HCT116 (cell line): ENCODE measurements at regions not wholly inside any gene's neighbourhood (a gene's known extent, or its start where the extent isn't known, plus 50 kb on each side); places are given as distances from the start of the nearest gene placed in this dataset.

Experiments
- ATAC-seq: fragments of 200-7000 bp; cut with Tn5 transposase; 2 replicates; pipeline ENCODE4 v1.9.1; 2020; ENCODE audit warnings: mild to moderate bottlenecking, moderate library complexity
- BruUV-seq: library from RNA; stranded (reverse); fragments of 400-500 nt; replicated peaks from 2 replicates; lab custom pipeline; 2021; lab: Mats Ljungman, UMichigan
- CTCF ChIA-PET: fragments of 300-600 bp; sonication (Branson Sonifier 250); formaldehyde crosslinking; loops from one replicate; lab custom pipeline; 2021; ENCODE audit warnings: antibody characterized with exemption; lab: Charles Lee
- POLR2A ChIA-PET: fragments of 300-600, 350-600 bp; sonication (Branson Sonifier 250); formaldehyde crosslinking; loops from one replicate; lab custom pipeline; 2021; ENCODE audit warnings: antibody characterized with exemption; lab: Charles Lee
- RAD21 ChIA-PET, 2 experiments: fragments of 300-600 bp; sonication (Branson Sonifier 250); formaldehyde crosslinking; loops; one replicate each; lab custom pipeline; 2023; ENCODE audit warnings: low total read pairs in 2 of 2; ENCODE audit not compliant: uncharacterized antibody in 2 of 2, unreplicated experiment in 2 of 2, low non-redundant PET in 1 of 2; lab: Charles Lee
- DNase-seq: peaks from one replicate; pipeline ENCODE4 v3.0.0-alpha.2; 2010; ENCODE audit warnings: low read depth, low spot score
- H2AFZ ChIP-seq: fragments of 200-600 bp; shearing (Covaris generic), sonication (generic); 2 replicates; pipeline ENCODE4 v1.6.1; 2017; ENCODE audit warnings: low read depth, mixed run types, mixed read lengths, antibody characterized with exemption, low read length; ENCODE audit not compliant: poor library complexity, severe bottlenecking
- H3K27ac ChIP-seq: 2 replicates; pipeline ENCODE4 v1.5.1; 2012; ENCODE audit warnings: low read depth, low read length
- H3K27me3 ChIP-seq: fragments of 200-600 bp; sonication (generic); 2 replicates; pipeline ENCODE4 v1.6.1; 2016; ENCODE audit warnings: mixed run types, low read length, mixed read lengths; ENCODE audit not compliant: insufficient read depth
- H3K36me3 ChIP-seq, 2 experiments: fragments of 200-500 bp in 1 of 2; fragments of 200-600 bp in 1 of 2; sonication (Bioruptor generic) in 1 of 2; sonication (generic) in 1 of 2; 2 replicates each; pipeline versions ENCODE4 v1.5.1 to v1.6.1; 2014 to 2016; ENCODE audit warnings: low read length in 2 of 2, inconsistent platforms in 1 of 2, mixed read lengths in 1 of 2, mixed run types in 1 of 2; ENCODE audit not compliant: insufficient read depth in 2 of 2, control insufficient read depth in 1 of 2
- H3K4me1 ChIP-seq, 2 experiments: fragments of 200-600 bp in 1 of 2; sonication (generic) in 1 of 2; 2 replicates each; pipeline versions ENCODE4 v1.5.1 to v1.6.1; 2012 to 2017; ENCODE audit warnings: low read length in 2 of 2, inconsistent platforms in 1 of 2, mild to moderate bottlenecking in 1 of 2, mixed read lengths in 1 of 2, mixed run types in 1 of 2, moderate library complexity in 1 of 2; ENCODE audit not compliant: insufficient read depth in 2 of 2, control insufficient read depth in 1 of 2
- H3K4me2 ChIP-seq: fragments of 200-600 bp; sonication (generic); 2 replicates; pipeline ENCODE4 v1.6.1; 2017; ENCODE audit warnings: mixed run types, low read length, mixed read lengths
- H3K4me3 ChIP-seq, 2 experiments: fragments of 200-600 bp in 1 of 2; sonication (generic) in 1 of 2; replicated peaks in 1 of 2; 2 replicates each; pipeline ENCODE4 v1.5.1; 2011 to 2016; ENCODE audit warnings: low read length in 2 of 2, control low read depth in 1 of 2, low read depth in 1 of 2, mild to moderate bottlenecking in 1 of 2, mixed read lengths in 1 of 2, mixed run types in 1 of 2
- H3K79me2 ChIP-seq: fragments of 200-600 bp; sonication (generic); 2 replicates; pipeline ENCODE4 v1.6.1; 2017; ENCODE audit warnings: mild to moderate bottlenecking, mixed run types, low read length, moderate library complexity, mixed read lengths; ENCODE audit not compliant: insufficient read depth
- H3K9ac ChIP-seq: fragments of 200-600 bp; sonication (generic); 2 replicates; pipeline ENCODE4 v1.6.1; 2016; ENCODE audit warnings: low read length, mixed read lengths
- H3K9me2 ChIP-seq: fragments of 200-600 bp; sonication (generic), shearing (Covaris generic); 2 replicates; pipeline ENCODE4 v1.6.1; 2017; ENCODE audit warnings: mixed run types, mild to moderate bottlenecking, moderate library complexity; ENCODE audit not compliant: insufficient read depth
- H3K9me3 ChIP-seq, 2 experiments: fragments of 200-500 bp in 1 of 2; fragments of 200-600 bp in 1 of 2; sonication (Bioruptor generic) in 1 of 2; sonication (generic) in 1 of 2; 2 replicates each; pipeline ENCODE4 v1.6.1; 2014 to 2017; ENCODE audit warnings: low read length in 2 of 2, mixed read lengths in 2 of 2, inconsistent platforms in 1 of 2, low read depth in 1 of 2, mild to moderate bottlenecking in 1 of 2, mixed run types in 1 of 2, moderate library complexity in 1 of 2; ENCODE audit not compliant: control insufficient read depth in 1 of 2, insufficient read depth in 1 of 2
- H4K20me1 ChIP-seq: fragments of 200-600 bp; sonication (generic), shearing (Covaris generic); 2 replicates; pipeline ENCODE4 v1.6.1; 2017; ENCODE audit warnings: mixed run types, mild to moderate bottlenecking, moderate library complexity; ENCODE audit not compliant: insufficient read depth
- CBX3 ChIP-seq: IDR thresholded peaks from 2 replicates; pipeline ENCODE4 v1.6.1; 2012; ENCODE audit warnings: low read depth
- CEBPB ChIP-seq: IDR thresholded peaks from 2 replicates; pipeline ENCODE4 v1.6.1; 2012; ENCODE audit warnings: low read depth
- EGR1 ChIP-seq: IDR thresholded peaks from 2 replicates; pipeline ENCODE4 v1.6.1; 2012; ENCODE audit warnings: low read depth
- ELF1 ChIP-seq: IDR thresholded peaks from 2 replicates; pipeline ENCODE4 v1.6.1; 2012; ENCODE audit warnings: low read depth, borderline replicate concordance
- EZH2 ChIP-seq: fragments of 200-600 bp; sonication (generic); IDR thresholded peaks from 2 replicates; pipeline ENCODE4 v1.6.1; 2017; ENCODE audit warnings: antibody characterized with exemption, mixed run types
- EZH2phosphoT487 ChIP-seq: fragments of 200-600 bp; IDR thresholded peaks from 2 replicates; pipeline ENCODE4 v1.6.1; 2018; ENCODE audit warnings: antibody characterized with exemption, borderline replicate concordance
- FOSL1 ChIP-seq: IDR thresholded peaks from 2 replicates; pipeline ENCODE4 v1.6.1; 2012; ENCODE audit warnings: low read depth
- JUND ChIP-seq: IDR thresholded peaks from 2 replicates; pipeline ENCODE4 v1.6.1; 2012
- MAX ChIP-seq: IDR thresholded peaks from 2 replicates; pipeline ENCODE4 v1.6.1; 2012
- POLR2A ChIP-seq: IDR thresholded peaks from 2 replicates; pipeline ENCODE4 v1.7.0; 2011; ENCODE audit warnings: borderline replicate concordance; ENCODE audit not compliant: insufficient read depth, insufficient read length; ENCODE audit errors: extremely low read depth
- POLR2AphosphoS5 ChIP-seq: IDR thresholded peaks from 2 replicates; pipeline ENCODE4 v1.6.1; 2011; ENCODE audit warnings: mild to moderate bottlenecking, low read depth, low read length, moderate library complexity
- RAD21 ChIP-seq: IDR thresholded peaks from 2 replicates; pipeline ENCODE4 v1.6.1; 2012; ENCODE audit warnings: low read depth, mild to moderate bottlenecking
- REST ChIP-seq: IDR thresholded peaks from 2 replicates; pipeline ENCODE4 v1.6.1; 2012; ENCODE audit warnings: low read depth
- SIN3A ChIP-seq: IDR thresholded peaks from 2 replicates; pipeline ENCODE4 v1.6.1; 2012; ENCODE audit warnings: low read depth
- SP1 ChIP-seq: IDR thresholded peaks from 2 replicates; pipeline ENCODE4 v1.6.1; 2012; ENCODE audit warnings: low read depth
- SRF ChIP-seq: IDR thresholded peaks from 2 replicates; pipeline ENCODE4 v1.6.1; 2012; ENCODE audit warnings: low read depth
- TCF7L2 ChIP-seq: IDR thresholded peaks from 2 replicates; pipeline ENCODE4 v1.7.0; 2011; ENCODE audit warnings: borderline replicate concordance, inconsistent platforms; ENCODE audit not compliant: insufficient read depth, insufficient read length; ENCODE audit errors: extremely low read depth
- YY1 ChIP-seq: IDR thresholded peaks from 2 replicates; pipeline ENCODE4 v1.6.1; 2011; ENCODE audit warnings: low read length, low read depth, moderate library complexity, mild to moderate bottlenecking; ENCODE audit not compliant: insufficient replicate concordance; ENCODE audit errors: extremely low read depth
- ZBTB33 ChIP-seq: IDR thresholded peaks from 2 replicates; pipeline ENCODE4 v1.6.1; 2011; ENCODE audit warnings: mild to moderate bottlenecking, low read length, moderate library complexity; ENCODE audit not compliant: insufficient replicate concordance; ENCODE audit errors: extremely low read depth
- ZNF274 ChIP-seq: fragments of 200-500 bp; sonication (Bioruptor generic); IDR thresholded peaks from 2 replicates; pipeline ENCODE4 v1.6.1; 2014; ENCODE audit warnings: mild to moderate bottlenecking, low read depth, low read length, inconsistent platforms
- intact Hi-C: fragments of 100-400 bp; cut with micrococcal nuclease; formaldehyde crosslinking; loops from 2 replicates; pipeline ENCODE4 v1.10.0; 2022

GRCh38 chr1:115400426-115400825, 62.4 kb upstream of the NGF start:
- BruUV-seq: no TSS peak
- Histone ChIP-seq H3K27ac (no peak overlapping the region), H3K9me2 (no peaks in the 10 kb centered on the region), H3K4me2 (no peak overlapping the region), H3K79me2 (no peaks in the 10 kb centered on the region), H3K4me1 (peaks cover 0 to 3% of the 10 kb centered on the region in 2 experiments; a peak in 1 of 4 replicates), H3K4me3 (no peak overlapping the region), H4K20me1 (no peaks in the 10 kb centered on the region), H3K9me3 (no peaks in the 10 kb centered on the region; a peak in 1 of 4 replicates), H3K9ac (no peak overlapping the region), H3K27me3 (no peaks in the 10 kb centered on the region), H2AFZ (no peak overlapping the region), H3K36me3 (no peaks in the 10 kb centered on the region)
- intact Hi-C loops: no loop called here
- DNase-seq (no peak), ATAC-seq (no peak)
- TF ChIP-seq CEBPB (no peak), MAX (no peak), POLR2AphosphoS5 (no peak), ZBTB33 (no peak), SP1 (no peak), CBX3 (no peak), FOSL1 (no peak), ZNF274 (no peak), EGR1 (no peak), ELF1 (no peak), TCF7L2 (no peak), REST (no peak), RAD21 (no peak), JUND (no peak), EZH2 (no peak), POLR2A (no peak), SIN3A (no peak), SRF (no peak), EZH2phosphoT487 (no peak), YY1 (no peak)
- RAD21 ChIA-PET: no interaction called here
- CTCF ChIA-PET: interaction anchor here (0.7 kb wide), 1 partner anchor 225 kb away, joined by 4 read pairs; no protein-coding TSS in a partner anchor
- POLR2A ChIA-PET: no interaction called here
